Heart right ventricle (tissue), 16 donors: ENCODE measurements at regions not wholly inside any gene's neighbourhood (a gene's known extent, or its start where the extent isn't known, plus 50 kb on each side); places are given as distances from the start of the nearest gene placed in this dataset.

Experiments used
- ATAC-seq, 8 donors: fragments of 200-7000 bp; cut with Tn5 transposase; one replicate each; pipeline ENCODE4 v1.9.1; 2020; ENCODE audit warnings: mild to moderate bottlenecking in 8 of 8, moderate library complexity in 8 of 8, moderate number of reproducible peaks in 1 of 8
- DNase-seq, 2 donors: peaks; one replicate each; pipeline ENCODE4 v3.0.0-alpha.2; 2020
- H3K27ac ChIP-seq, 10 donors: fragments of 200-600 bp; sonication (generic) in 2 of 10; one replicate each; pipeline versions ENCODE4 v1.5.0 to v1.8.0; 2020 to 2022; ENCODE audit warnings: mild to moderate bottlenecking in 3 of 10
- H3K27me3 ChIP-seq, 7 donors: fragments of 200-600 bp; one replicate each; pipeline ENCODE4 v1.8.0; 2021 to 2022; ENCODE audit warnings: mild to moderate bottlenecking in 2 of 7
- H3K36me3 ChIP-seq, 9 donors: fragments of 200-600 bp; sonication (generic) in 1 of 9; one replicate each; pipeline versions ENCODE4 v1.5.0 to v1.8.0; 2020 to 2022; ENCODE audit warnings: mild to moderate bottlenecking in 2 of 9
- H3K4me1 ChIP-seq, 9 donors: fragments of 200-600 bp; sonication (generic) in 1 of 9; one replicate each; pipeline versions ENCODE4 v1.5.0 to v1.8.0; 2020 to 2022; ENCODE audit warnings: mild to moderate bottlenecking in 4 of 9
- H3K4me3 ChIP-seq, 10 donors: fragments of 200-600 bp; sonication (generic) in 2 of 10; one replicate each; pipeline versions ENCODE4 v1.5.0 to v1.8.0; 2020 to 2022; ENCODE audit warnings: mild to moderate bottlenecking in 7 of 10, moderate library complexity in 2 of 10
- H3K9me3 ChIP-seq, 11 donors: fragments of 200-600 bp in 10 of 11; sonication (generic) in 2 of 11; one replicate each; pipeline versions ENCODE4 v1.5.0 to v1.8.0; 2013 to 2022; ENCODE audit warnings: mild to moderate bottlenecking in 2 of 11, control low read depth in 1 of 11, moderate library complexity in 1 of 11
- WGBS, 2 donors: extraction: QIAGEN DNeasy Blood & Tissue Kit; methylation state at CpG; one replicate each; pipeline ENCODE4 v1.1.7; 2013; ENCODE audit warnings: inconsistent platforms in 1 of 2; 5-methylcytosine and 5-hydroxymethylcytosine counted together
- intact Hi-C, 10 donors: fragments of 100-400 bp; cut with DNase I; formaldehyde crosslinking; loops; one replicate each; pipeline versions ENCODE4 v1.11.1 to v1.14.2; 2022
- TF ChIP-seq, protein P1 (sequence below), 9 donors: fragments of 200-600 bp; sonication (generic) in 2 of 9; IDR thresholded peaks; one replicate each; pipeline versions ENCODE4 v1.5.0 to v1.8.0; 2021 to 2022; ENCODE audit warnings: antibody characterized with exemption in 9 of 9, mild to moderate bottlenecking in 5 of 9, moderate library complexity in 1 of 9
- donor health status: Arrhythmogenic right ventricular cardiomyopathy.
- donor health status: ischemic (EF 13 %, LVEDD 7.1; RV severe dilation, severe dysfunction).
- donor health status: healthy with polysubstance abuse.
- donor health status: DM: no; HTN: yes; CAD: no.
- donor health status: DM: no; HTN: no; CAD: no.
- donor health status: ischemic (EF 25% LVEDD 6.9; RV normal size, moderate dysfunction).
- donor health status: ischemic (EF 25% LVEDD 5.7; RV mildly dilated, moderate dysfunction).
- donor health status: healthy.
- donor health status: DM: yes; HTN: yes; CAD: no.
- donor health status: Ischemic cardiomyopathy.
- donor health status: ischemic (EF 35%, LVEDD 5.7; RV mildly dilated, moderate dysfunction).
- donor health status: nonischemic (EF 11% LVEDD 7.7; RV severe dilation, severe dysfunction).
- donor health status: DM: yes; HTN: yes; CAD: no.
- donor health status: PGD.
- donor health status: ischemic (EF 29% LVEDD 5.4; RV normal size, mild dysfunction).
- donor health status: nonischemic (EF 23%, LVEDD 6.1; RV moderate dilation, normal function).

DNA sequence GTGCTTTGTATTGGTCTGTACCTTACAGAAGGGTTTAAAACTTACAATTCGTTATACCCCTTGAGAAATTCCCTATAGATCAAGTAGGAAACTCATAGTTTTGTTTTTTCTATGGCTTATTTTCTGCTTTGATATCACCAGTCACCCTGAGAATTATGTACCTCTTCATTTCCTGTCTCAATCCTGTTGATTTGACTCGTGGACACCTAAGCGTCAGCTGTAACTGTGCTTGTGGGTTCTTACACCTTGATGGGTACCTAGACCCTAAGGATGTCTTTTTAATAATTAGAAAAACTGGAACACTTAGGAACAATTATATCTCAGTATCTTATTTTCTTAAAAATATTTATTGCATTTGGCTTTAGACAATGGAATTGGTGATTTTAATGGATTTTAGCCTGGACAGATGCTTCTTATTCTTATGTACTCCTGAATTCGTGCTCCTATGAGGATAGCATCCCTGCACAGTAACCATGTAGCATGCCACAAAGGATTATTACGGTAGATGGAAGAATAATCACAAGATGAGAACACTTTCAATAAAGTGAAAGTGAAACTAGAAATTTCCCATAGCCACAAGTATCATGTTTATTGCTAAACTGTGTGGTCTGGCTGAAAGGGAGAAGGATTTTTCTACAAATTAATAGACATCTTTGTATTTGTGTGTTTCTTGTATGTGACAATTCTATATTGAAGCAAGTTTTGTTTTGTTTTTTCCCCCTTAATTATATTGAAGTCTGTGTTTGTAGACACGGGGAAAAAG lies 1920.3 kb upstream of the WWC1 start:
- DNase-seq, result no peak
- WGBS, 2 donors, result 70 to 78% methylated on average over 6 of the region's 6 CpGs
- Histone ChIP-seq H3K27ac (no peak overlapping the region), H3K9me3 (no peaks in the 10 kb centered on the region), H3K4me3 (peak overlapping the region in 8 of 10 donors; percentile 3 to 43 (median 18)), H3K36me3 (no peaks in the 10 kb centered on the region), H3K4me1 (no peaks in the 10 kb centered on the region), H3K27me3 (no peaks in the 10 kb centered on the region)
- intact Hi-C loops, result no loop called here
- TF ChIP-seq, protein P1, sequence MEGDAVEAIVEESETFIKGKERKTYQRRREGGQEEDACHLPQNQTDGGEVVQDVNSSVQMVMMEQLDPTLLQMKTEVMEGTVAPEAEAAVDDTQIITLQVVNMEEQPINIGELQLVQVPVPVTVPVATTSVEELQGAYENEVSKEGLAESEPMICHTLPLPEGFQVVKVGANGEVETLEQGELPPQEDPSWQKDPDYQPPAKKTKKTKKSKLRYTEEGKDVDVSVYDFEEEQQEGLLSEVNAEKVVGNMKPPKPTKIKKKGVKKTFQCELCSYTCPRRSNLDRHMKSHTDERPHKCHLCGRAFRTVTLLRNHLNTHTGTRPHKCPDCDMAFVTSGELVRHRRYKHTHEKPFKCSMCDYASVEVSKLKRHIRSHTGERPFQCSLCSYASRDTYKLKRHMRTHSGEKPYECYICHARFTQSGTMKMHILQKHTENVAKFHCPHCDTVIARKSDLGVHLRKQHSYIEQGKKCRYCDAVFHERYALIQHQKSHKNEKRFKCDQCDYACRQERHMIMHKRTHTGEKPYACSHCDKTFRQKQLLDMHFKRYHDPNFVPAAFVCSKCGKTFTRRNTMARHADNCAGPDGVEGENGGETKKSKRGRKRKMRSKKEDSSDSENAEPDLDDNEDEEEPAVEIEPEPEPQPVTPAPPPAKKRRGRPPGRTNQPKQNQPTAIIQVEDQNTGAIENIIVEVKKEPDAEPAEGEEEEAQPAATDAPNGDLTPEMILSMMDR (IDR thresholded peaks at IDR 0.05), result no peak
- no peak for ATAC-seq

DNA sequence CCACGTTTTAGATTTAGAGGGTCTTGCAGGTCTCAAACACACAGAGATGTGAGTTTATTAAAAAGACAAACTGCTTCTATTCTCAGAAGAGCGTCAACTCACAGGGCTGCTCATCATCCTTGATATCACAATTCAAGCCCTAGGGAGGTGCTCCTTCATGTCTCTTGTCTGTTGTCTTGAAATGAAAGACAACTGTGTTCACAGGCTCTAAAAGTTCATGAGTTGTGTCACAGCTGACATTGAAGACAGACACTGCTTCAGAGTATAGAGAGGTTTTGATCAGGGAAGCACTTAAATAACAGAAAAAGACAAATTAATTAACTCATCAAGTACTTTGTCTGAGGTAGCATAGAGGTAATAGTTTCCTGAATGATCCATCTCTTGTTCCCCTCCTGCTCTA lies 1917.6 kb upstream of the WWC1 start:
- Histone ChIP-seq H3K27ac (no peak overlapping the region), H3K27me3 (no peaks in the 10 kb centered on the region), H3K4me1 (no peaks in the 10 kb centered on the region), H3K9me3 (peaks cover 0 to 6% (median 3%) of the 10 kb centered on the region in 11 donors), H3K4me3 (no peak overlapping the region), H3K36me3 (no peaks in the 10 kb centered on the region)
- ATAC-seq, result no peak
- TF ChIP-seq, protein P1 (IDR thresholded peaks at IDR 0.05), result no peak
- intact Hi-C loops, result no loop called here
- DNase-seq, result no peak
- WGBS, 2 donors, result 71 to 77% methylated on average over 2 of the region's 2 CpGs

DNA sequence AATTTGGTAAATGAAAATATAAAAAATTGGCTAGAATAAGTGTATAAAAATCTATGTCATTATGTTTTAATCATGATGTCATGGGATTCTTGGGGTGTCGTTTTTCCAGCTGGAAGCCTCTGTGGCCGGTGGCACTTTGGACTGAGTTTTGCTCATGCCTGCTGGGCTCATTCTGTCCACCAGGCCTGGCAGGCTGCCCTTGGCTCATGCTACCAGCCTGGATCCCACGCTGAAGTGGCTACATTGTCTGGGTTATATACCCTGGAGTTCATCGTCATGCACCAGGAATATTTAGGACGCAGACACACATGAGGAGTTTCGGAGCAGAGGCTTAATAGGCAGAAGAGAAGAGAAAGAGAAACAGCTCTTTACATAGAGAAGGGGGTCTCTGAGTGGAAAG lies 1913.7 kb upstream of the WWC1 start:
- no peaks in the 10 kb centered on the region for H3K4me1 ChIP-seq
- H3K27ac ChIP-seq, result no peak overlapping the region
- H3K27me3 ChIP-seq, result no peaks in the 10 kb centered on the region
- no peak for ATAC-seq
- H3K36me3 ChIP-seq, result no peaks in the 10 kb centered on the region
- intact Hi-C loops, result no loop called here
- TF ChIP-seq, protein P1 (IDR thresholded peaks at IDR 0.05), result no peak
- DNase-seq, result no peak
- H3K9me3 ChIP-seq, result peaks cover 0 to 24% (median 3%) of the 10 kb centered on the region in 11 donors
- WGBS, 2 donors, result 80 to 82% methylated on average over 6 of the region's 6 CpGs
- no peak overlapping the region for H3K4me3 ChIP-seq

DNA sequence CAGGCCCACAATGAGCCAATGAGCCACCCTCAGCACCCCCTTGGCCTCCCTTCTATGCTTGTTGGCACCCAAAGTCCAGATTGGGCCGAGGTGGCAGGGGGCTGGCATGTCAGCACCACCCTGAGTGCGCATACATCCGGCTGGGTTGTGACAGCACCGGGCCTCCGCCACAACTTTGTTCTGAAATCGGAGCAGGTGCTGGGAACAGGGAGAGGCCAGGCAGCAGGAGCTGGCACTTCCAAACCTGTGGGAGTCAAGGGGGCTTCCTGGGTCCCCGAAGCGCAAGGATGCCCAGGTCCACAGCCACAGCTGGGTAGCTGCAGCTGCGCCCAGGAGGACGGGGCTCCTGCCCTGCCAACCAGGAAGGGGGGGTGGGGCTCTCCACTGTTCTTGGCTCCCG lies 1911.9 kb upstream of the WWC1 start:
- intact Hi-C loops, result no loop called here
- no peak overlapping the region for H3K4me3 ChIP-seq
- no peaks in the 10 kb centered on the region for H3K27me3 ChIP-seq
- no peak overlapping the region for H3K27ac ChIP-seq
- H3K9me3 ChIP-seq, result peaks cover 0 to 24% (median 3%) of the 10 kb centered on the region in 11 donors
- TF ChIP-seq, protein P1 (IDR thresholded peaks at IDR 0.05), result no peak
- H3K4me1 ChIP-seq, result no peaks in the 10 kb centered on the region
- ATAC-seq, result no peak
- WGBS, 2 donors, result 90 to 92% methylated on average over 11 of the region's 11 CpGs
- DNase-seq, result no peak
- no peaks in the 10 kb centered on the region for H3K36me3 ChIP-seq
